Pons (tissue), 1 donor: ENCODE measurements at regions not wholly inside any gene's neighbourhood (a gene's known extent, or its start where the extent isn't known, plus 50 kb on each side); places are given as distances from the start of the nearest gene placed in this dataset.
"Not testable (repeated sequence)": the region's sequence is repeated elsewhere in the genome, so short reads cannot be mapped to it uniquely, and the experiment has no call there.

ENCODE experiments used
- DNase-seq: peaks from one replicate; pipeline ENCODE4 v3.0.0-alpha.2; 2016; ENCODE audit warnings: low spot score

GRCh38 chr10:61271127-61271780, 181.9 kb downstream of the TMEM26 start:
- DNase-seq = no peak

- no peak for DNase-seq
Observed at GRCh38 chr10:61263518-61263917, 189.7 kb downstream of the TMEM26 start.

DNA sequence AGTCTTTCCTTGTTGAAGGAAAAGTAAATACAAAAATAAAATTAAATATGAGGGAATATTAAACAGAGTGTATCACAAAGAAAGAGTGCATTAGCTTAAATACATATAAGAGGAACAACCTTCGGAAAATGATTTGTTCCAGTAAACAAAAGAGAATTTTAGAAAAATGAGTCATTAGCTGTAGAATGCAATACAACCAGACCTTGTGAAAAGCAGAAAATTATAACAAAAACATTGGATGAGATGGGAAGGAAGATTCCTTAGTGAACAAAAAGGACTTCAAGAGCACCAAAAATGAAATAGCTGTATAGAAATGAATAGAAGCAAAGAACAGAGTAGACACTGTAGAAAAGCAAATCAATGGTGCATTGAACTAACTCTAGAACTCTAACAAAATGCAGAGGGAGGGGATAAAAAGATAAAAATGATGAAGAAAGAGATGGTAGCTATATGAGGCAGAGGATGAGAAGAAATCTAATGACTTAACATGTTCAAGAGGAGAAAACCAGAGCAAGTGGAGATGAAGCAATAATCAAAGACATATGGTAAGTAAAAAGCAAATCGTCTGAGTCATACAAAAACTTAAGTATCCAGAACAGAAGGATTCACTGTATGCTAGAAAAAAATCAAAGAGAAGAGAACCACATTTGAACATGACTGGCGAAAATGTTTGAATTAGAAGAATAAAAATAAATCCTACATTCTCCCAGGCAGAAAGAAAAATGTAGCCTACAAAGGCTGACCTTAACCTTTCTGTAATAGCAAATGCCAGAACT, 190.5 kb downstream of the TMEM26 start:
- DNase-seq = no peak

DNA sequence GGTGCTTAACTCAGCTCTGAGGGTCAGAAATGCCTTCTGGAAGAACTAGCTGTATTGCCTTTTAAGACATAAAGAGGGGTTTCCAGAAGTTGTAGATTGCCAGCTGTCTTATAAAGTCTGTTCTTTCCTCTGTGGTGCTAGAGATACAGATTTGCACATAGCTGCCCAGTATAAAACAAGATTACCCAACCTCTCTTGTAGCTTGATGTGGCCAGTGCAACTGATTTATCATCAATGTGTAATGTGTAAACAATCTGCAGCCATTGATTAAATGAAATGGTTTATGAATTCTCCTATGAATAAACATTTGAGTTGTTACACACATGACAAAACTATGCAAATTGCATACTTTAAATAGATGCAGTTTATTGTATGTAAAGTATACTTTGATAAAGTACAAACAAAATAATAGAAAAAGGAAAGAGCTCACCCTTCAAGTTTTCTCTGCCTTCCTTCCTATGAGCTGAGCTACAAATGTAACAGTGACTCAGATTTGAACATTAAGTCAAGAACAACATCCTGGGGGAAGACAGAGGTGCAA, 195.2 kb downstream of the TMEM26 start:
- DNase-seq = no peak

GRCh38 chr10:61257136-61257535, 196.0 kb downstream of the TMEM26 start:
- DNase-seq = no peak

DNA sequence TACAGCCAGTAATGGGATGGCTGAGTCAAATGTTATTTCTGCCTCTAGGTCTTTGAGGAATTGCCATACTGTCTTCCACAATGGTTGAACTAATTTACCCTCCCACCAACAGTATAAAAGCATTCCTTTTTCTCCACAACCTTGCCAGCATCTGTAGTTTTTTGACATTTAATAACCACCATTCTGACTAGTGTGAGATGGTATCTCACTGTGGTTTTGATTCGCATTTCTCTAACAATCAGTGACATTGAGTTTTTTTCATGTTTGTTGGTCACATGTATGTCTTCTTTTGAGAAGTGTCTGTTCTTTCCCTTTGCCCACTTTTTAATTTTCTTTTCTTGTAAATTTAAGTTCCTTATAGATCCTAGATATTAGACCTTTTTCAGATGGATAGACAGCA, 200.9 kb downstream of the TMEM26 start:
- DNase-seq = not testable (repeated sequence)

- no peak for DNase-seq
Observed at GRCh38 chr10:61251089-61251488, 202.1 kb downstream of the TMEM26 start.

DNA sequence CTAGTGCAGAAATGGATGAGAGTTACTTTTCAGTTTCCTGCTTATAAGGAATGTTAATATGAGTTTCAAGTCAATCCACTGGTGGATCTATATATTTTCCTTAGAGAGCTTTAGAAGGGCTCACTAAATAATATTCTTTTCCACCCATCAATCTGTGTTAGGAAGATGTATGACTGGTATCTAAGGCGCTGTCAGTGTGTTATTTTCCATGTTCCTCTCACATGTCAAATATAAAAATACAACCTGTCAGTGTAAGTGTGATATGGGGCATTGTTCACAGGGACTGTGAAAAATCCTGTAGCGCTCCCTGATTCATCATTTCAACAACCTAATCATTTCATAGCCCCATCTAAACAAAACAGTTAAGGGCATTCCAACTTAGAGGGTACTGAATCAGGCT, 203.1 kb downstream of the TMEM26 start:
- DNase-seq = no peak

DNA sequence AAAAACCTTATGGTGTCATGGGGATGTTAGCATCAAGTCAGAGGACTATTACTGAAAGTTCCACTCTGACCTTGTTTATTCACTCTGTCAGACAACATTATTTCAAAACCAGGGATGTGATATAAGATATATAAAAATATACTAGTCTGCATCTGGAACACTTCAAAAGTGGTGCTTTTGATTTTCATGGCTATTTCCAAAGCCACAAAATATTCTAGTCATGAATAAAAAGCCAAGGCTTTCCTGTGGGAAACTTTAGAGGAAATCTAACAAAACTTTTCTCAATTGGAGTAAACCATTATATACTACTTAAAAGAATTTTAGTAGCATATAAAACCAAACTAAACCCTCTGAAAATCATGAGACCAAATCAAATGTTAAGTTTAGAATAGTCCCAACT, 205.2 kb downstream of the TMEM26 start:
- DNase-seq = no peak

DNA sequence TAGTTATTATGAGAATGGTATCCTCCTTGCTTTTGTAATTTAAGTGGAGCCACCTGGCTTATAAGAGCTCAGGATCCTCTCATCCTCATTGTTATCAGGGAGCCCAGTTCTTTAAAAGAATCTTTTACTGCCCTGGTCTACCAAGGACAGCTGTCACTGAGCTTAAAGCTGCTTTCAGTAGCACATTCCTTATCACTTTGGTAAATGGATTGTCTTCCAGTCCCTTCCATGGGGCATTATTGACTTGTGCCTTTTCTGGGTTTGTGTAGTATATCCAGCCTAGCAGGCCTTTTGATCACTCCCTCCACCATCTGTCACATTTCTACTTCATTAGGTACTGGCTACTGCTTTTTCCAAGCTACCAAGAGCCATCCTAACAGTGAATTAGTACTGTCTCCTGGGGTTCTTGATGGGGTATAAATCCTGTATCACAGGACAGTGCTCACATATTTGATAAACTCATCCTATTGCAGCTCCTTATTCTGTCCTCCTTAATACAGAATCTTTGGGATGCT, 208.9 kb downstream of the TMEM26 start:
- no peak for DNase-seq

- no peak for DNase-seq
Observed at GRCh38 chr10:61232780-61233179, 220.4 kb downstream of the TMEM26 start.

GRCh38 chr10:61225939-61226338, 227.2 kb downstream of the TMEM26 start:
- DNase-seq = no peak

DNA sequence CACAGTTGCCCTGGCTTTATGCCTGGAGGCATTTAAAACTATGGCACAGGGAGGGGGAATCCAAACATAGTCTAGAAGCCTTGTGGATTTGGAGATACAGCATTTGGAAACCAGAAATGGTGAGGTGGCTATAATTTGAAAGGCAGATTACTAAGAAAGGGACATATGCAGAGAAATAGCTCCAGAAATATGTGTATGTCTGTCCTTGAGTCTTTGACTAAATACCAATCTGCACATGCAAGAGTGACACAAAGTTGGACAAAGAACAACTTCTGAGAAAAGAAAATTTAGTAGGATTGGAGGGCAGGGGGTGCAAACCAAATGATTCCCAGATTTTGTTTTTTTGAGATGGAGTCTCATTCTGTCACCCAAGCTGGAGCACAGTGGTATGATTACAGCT, 229.6 kb downstream of the TMEM26 start:
- no peak for DNase-seq

GRCh38 chr10:61219696-61220095, 233.5 kb downstream of the TMEM26 start:
- DNase-seq = no peak

GRCh38 chr10:61217851-61218565, 235.2 kb downstream of the TMEM26 start:
- DNase-seq = no peak

- no peak for DNase-seq
Observed at GRCh38 chr10:61215246-61215645, 237.9 kb downstream of the TMEM26 start.

GRCh38 chr10:61211468-61211867, 241.7 kb downstream of the TMEM26 start:
- DNase-seq = no peak

DNA sequence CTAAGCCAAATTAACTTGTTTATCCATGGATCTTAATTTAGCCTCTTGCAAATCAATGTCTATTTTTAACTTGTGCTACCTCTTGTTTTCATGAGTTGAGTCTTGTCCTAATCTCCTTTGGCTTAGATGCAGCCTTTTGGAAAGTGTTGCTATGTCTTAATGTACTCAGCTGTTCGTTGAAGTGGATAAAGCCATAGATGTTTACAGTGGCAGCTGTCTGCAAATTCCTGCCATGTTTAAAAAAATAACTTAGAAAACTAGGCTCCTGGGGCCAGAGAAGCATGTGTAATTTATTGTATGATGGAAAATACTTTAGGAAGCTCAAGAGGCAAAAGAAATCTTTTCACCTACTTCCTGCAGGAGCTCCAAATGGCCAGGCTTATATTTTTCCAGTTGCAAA, 253.1 kb upstream of the RHOBTB1 start:
- DNase-seq = peak; percentile 13

DNA sequence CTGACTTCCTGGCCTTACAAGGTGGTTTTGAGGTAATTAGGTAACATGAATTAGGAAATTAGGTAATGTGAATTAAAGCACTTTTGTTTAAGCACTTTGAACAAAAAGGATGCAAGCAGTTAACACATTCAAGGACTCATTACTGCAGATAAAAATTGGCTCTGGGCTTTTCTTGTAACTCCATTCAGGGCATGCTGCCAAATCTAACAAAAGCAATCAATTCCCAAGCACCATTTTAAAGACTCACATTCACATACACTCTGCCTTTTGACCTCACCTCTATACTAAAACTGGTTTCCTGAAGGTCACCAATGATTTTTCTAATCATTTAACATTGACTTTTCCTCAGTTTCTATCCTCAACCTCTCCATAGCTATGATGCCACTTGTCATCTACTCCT, 251.2 kb upstream of the RHOBTB1 start:
- no peak for DNase-seq

DNA sequence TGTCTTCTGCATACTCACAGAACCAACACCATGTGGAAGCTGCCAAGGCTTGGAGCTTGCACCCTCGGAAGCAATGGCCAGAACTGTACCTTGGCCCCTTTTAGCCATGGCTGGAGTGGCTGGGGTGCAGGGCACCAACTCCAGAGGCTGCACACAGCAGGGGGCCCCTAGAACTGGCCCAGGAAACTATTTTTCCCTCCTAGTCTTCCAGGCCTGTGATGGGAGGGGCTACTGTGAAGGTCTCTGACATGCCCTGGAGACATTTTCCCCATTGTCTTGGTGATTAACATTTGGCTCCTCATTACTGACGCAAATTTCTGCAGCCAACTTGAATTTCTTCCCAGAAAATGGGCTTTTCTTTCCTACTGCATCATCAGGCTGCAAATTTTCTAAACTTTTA, 248.6 kb upstream of the RHOBTB1 start:
- DNase-seq = not testable (repeated sequence)

GRCh38 chr10:61192042-61192441, 248.1 kb upstream of the RHOBTB1 start:
- DNase-seq = no peak

DNA sequence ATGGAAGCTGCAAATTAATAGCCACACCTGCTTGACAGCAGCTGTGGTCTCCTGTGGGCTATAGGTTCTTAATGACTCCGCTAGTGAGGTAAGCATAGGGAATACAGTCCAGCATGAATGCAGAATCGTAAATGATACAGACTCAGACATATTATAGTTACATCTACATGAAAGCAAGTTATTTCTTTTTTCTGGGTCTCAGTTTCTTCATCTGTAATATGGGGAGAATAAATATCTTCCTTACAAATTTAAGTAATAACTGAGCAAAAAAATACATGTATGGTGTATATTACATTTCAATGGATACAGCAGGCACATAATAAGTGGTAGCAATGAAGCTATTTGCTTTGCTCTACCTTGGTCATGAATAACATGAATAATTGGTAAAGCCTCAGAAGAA, 245.9 kb upstream of the RHOBTB1 start:
- DNase-seq = no peak

DNA sequence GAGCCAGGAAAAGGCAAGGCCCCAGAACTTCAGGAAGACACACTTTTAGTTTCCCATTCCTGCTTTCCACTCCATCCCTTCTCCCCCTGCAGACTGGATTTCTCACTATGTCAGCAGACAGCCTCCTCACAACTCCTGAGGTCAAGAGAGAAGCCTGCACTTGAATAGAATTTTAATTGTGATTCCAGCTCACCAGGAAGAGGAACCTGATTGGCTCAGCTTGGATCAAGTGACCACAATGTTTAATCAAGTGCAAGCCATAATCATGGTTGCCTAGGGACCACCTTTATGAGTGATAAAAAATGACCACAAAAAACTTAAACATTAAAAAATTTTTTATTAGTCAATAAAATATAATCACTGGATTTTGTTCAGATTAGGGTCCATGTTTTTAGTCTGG, 244.7 kb upstream of the RHOBTB1 start:
- no peak for DNase-seq
